Epithelial cell of proximal tubule (primary cell): ENCODE measurements at regions not wholly inside any gene's neighbourhood (a gene's known extent, or its start where the extent isn't known, plus 50 kb on each side); places are given as distances from the start of the nearest gene placed in this dataset.
A peak's percentile ranks its signal among the peaks of the same experiment; 100 is the strongest.

Source experiments
- DNase-seq: peaks from one replicate; pipeline ENCODE4 v3.0.0-alpha.2; 2011; ENCODE audit warnings: low read depth
- H3K4me3 ChIP-seq: 2 replicates; pipeline ENCODE4 v1.5.1; 2011; ENCODE audit warnings: low read depth, mild to moderate bottlenecking, low read length
- TF ChIP-seq, protein P1 (sequence below): conservative IDR thresholded peaks from 2 replicates; pipeline ENCODE4 v1.5.1; 2012; ENCODE audit warnings: low read depth, mild to moderate bottlenecking, low read length

GRCh38 chr2:221787561-221787960 lies 215.5 kb upstream of the EPHA4 start:
- no peak overlapping the region for H3K4me3 ChIP-seq
- TF ChIP-seq, protein P1, sequence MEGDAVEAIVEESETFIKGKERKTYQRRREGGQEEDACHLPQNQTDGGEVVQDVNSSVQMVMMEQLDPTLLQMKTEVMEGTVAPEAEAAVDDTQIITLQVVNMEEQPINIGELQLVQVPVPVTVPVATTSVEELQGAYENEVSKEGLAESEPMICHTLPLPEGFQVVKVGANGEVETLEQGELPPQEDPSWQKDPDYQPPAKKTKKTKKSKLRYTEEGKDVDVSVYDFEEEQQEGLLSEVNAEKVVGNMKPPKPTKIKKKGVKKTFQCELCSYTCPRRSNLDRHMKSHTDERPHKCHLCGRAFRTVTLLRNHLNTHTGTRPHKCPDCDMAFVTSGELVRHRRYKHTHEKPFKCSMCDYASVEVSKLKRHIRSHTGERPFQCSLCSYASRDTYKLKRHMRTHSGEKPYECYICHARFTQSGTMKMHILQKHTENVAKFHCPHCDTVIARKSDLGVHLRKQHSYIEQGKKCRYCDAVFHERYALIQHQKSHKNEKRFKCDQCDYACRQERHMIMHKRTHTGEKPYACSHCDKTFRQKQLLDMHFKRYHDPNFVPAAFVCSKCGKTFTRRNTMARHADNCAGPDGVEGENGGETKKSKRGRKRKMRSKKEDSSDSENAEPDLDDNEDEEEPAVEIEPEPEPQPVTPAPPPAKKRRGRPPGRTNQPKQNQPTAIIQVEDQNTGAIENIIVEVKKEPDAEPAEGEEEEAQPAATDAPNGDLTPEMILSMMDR: no peak
- DNase-seq: no peak

DNA sequence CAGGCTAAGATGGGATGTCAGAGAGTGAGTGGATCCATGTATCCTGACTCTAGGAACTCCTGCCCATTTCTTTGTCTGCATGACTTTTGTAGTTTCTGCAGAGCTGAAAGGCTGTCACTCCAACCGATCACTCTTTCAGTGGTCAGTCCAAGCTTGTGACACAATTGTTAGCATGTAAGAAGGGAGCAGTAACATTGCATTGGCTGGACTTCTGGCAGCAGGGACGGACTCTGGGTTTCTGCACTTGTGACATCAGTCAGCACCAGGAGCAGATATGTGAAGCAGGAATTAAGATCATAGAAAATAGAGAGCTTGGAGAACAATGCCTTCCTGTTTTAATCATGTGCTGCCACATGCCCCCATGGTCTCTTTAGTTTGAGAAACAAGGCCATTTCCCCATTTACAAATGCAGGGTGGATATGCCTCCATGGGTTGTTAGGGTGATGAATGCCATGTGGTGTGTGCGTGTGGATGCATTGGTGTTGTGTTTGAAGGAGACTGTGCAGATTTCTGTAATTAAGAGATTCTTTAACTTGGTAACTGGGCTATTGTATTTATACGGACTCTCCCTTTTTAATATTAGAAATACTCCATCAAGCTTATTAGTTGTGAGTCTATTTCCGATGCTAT lies 214.3 kb upstream of the EPHA4 start:
- no peak for DNase-seq
- H3K4me3 ChIP-seq: no peak overlapping the region
- TF ChIP-seq, protein P1: no peak

DNA sequence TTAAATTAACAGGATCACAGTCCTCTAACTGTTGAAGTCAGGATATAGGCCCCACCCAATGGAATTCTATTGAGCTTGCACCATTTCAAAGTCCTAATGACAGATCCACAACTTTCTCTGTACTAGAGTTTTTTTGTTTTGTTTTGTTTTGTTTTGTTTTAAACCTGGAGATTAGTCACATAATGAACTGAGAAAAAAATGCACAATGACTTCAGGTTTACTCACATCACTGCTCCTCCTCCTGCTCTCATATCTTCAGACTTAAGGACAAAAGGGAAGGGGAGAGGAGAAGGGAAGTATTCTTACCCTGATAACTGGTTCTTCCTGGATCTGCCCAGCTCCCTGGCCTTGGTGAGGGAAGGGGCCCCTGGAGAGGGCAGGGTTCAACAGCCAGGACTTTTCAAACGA lies 208.2 kb upstream of the EPHA4 start:
- TF ChIP-seq, protein P1: no peak
- no peak overlapping the region for H3K4me3 ChIP-seq
- peak; percentile 67 for DNase-seq

DNA sequence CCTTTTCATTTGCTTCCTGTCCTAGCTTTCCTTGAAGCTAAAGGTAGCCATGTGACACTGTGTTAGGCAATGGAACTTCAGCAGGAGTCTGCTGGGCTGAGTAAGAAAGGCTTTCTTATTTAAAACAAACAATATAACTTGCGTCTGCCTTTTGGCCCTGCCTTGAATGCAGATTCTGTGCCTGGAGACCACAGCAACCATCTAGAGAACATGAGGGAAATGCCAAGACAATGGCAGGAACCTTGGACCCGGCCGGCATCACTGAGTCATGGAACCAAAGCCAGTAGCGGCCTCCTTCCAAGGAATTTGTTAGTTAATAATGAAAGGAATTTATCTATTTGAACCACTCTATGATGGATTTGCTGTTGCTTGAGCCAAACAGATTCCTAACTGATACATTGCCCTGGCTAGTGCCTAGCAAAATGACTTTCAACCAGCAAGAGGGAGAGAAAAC lies 207.5 kb upstream of the EPHA4 start:
- H3K4me3 ChIP-seq: no peak overlapping the region
- DNase-seq: peak; percentile 67
- TF ChIP-seq, protein P1: no peak

DNA sequence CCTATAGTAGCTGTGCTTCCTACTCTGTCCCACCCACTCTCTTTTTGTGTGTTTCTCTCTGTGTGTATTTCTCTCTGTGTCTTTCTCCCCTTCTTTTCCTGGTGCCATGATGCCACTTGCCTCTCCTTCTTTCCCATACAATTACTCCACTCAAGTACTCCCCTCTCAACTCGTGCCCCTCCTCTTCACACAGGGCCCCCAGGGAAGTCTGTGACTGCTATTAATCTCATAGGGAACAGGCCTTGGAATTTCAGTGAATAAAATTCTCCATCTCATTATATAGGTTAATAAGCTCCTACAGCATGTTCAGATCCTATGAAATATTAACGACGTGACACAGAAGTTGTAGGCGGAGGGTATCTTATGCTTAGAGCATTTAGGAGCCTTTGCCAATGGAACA lies 205.9 kb upstream of the EPHA4 start:
- no peak for DNase-seq
- TF ChIP-seq, protein P1: no peak
- no peak overlapping the region for H3K4me3 ChIP-seq

- TF ChIP-seq, protein P1: no peak
- no peak overlapping the region for H3K4me3 ChIP-seq
- DNase-seq: no peak
Measured at GRCh38 chr2:221777119-221777518, 205.0 kb upstream of the EPHA4 start.

- TF ChIP-seq, protein P1: no peak
- no peak for DNase-seq
- no peak overlapping the region for H3K4me3 ChIP-seq
Measured at GRCh38 chr2:221775096-221775495, 203.0 kb upstream of the EPHA4 start.
